Omental fat pad (tissue), 3 donors: ENCODE measurements at regions not wholly inside any gene's neighbourhood (a gene's known extent, or its start where the extent isn't known, plus 50 kb on each side); places are given as distances from the start of the nearest gene placed in this dataset.

Experiments
- ATAC-seq: fragments of 150-250 bp; one replicate; pipeline ENCODE4 v1.9.1; 2016; ENCODE audit warnings: mild to moderate bottlenecking, moderate library complexity; ENCODE audit not compliant: low FRiP score
- DNase-seq: peaks from one replicate; pipeline ENCODE4 v3.0.0-alpha.2; 2019; ENCODE audit warnings: low spot score
- CTCF ChIP-seq, 3 donors: fragments of 450-650 bp; IDR thresholded peaks; one replicate each; pipeline ENCODE4 v1.5.1; 2016 to 2017; ENCODE audit warnings: antibody characterized with exemption in 3 of 3, mild to moderate bottlenecking in 3 of 3, moderate library complexity in 2 of 3

DNA sequence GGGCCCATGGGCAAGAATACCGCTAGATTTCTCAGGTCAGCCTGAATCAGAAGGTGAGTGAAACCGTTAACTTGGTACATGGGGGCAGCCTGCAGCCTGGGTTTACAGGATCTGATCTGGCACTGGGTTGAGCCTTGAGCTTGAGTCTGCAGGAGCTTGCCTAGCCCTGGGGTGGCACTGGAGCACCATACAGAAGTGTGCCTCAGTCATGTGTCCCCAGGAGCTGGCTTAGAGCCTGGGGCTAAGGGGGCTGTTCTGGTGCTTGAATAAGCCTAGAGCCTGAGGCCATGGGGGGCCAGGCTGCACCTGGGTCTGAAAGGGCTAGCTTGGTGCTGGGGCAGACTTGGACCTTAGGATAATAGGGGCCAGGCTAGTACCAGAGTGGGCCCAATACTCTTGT, 457.2 kb upstream of the PBX1 start:
- DNase-seq, result no peak
- no peak for ATAC-seq
- no peak for TF ChIP-seq CTCF (IDR thresholded peaks at IDR 0.05)

DNA sequence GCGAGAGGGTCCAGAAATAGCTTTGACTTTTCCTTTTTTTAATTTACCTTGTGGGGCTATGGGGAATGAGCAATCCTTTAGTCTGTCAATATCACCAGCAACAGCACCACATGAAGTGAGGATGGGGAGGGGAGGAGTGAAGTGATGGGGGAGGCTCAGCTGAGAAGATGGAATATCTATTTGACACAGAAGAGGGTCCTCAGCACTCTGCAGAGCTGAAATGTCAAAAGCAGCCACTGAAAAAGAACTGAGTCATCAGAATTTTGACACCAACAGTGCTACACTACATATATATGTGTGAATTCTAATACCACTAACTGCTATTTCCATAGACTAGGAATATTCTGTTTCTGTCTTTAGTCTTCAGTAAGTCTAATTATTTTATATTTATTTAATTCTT, 427.0 kb upstream of the PBX1 start:
- DNase-seq (no peak), ATAC-seq (no peak)
- TF ChIP-seq CTCF (IDR thresholded peaks at IDR 0.05), result no peak

DNA sequence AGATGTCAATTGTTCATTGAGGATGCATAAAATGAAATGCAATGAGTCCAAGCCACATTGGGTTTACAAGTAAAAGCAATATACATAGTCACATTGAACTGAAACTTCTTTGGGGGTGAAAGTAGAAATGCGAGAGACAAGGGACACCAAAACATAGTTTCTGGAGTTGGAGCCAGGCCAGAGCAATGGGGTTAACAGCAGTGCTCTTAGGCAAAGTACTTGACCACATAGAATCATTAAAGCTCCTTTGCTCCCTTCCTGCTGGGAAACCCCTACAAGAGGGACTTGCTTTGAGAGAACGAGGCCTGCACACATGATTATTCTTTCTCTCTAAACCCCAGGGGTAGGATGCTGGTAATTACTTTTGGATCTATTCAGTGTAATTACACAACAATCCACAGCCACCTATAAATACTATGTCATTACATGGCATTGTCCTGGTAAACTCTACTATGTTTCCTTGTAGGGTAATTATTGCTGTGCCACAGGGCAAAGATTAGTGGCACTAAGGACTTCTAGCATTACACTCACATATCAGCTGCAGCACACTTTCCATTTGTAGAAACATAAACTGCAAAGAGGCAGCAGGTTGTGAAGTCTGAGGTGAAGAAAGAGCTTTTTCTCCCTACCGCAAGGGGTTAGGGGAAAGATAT, 421.6 kb upstream of the PBX1 start:
- DNase-seq, result no peak
- ATAC-seq, result no peak

GRCh38 chr1:164141797-164142196, 417.2 kb upstream of the PBX1 start:
- ATAC-seq (no peak), DNase-seq (no peak)
- no peak for TF ChIP-seq CTCF (IDR thresholded peaks at IDR 0.05)

More for the DNA sequence above, 421.6 kb upstream of the PBX1 start:
- no peak for TF ChIP-seq CTCF (IDR thresholded peaks at IDR 0.05)

GRCh38 chr1:164154622-164155021, 404.4 kb upstream of the PBX1 start:
- ATAC-seq (no peak), DNase-seq (no peak)
- no peak for TF ChIP-seq CTCF (IDR thresholded peaks at IDR 0.05)

DNA sequence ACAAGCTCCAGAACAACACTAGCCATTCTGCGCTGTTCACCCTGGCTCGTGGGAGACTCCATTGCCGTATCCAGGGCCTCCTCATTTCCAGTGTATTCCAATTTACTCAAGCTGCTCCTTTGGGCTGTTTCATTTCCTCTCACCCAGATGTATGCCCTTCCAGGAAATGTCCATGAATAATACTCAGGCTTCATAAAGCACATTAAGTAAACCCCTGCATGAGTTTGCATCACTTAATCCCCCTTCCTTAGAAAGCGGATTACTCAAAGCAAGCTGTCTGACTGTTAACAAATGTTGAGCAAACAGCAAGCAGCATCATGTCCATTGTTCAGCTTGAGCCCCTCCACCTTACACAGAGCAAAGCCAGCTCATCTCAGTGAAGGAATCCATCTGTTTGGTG, 403.6 kb upstream of the PBX1 start:
- TF ChIP-seq CTCF (IDR thresholded peaks at IDR 0.05), result no peak
- DNase-seq (no peak), ATAC-seq (no peak)

DNA sequence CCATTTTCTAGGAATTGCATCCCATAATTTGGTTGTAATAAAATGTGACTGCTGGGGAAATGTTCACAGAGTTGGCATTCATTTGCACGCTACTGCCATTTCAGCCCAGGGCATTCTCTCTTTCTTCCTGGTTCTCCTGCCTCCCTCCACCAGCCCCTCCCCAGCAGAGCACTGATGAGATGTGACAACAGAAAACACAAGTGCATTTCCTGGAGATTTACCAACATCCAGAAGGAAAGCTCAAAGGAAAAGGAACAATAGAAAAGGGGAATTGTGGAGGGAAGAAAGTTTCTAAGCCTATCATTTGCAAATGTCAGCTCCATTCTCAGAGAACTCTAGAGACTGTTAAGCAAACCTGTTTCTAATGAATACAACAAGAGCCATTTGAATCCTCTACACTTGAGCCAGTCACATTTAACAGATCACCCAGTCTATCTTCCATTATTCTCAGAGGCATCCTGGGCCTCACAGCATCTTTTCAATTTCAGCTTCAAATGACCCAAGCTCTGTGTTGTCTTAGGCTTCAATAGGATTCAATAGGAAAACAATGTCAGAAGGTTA, 395.6 kb upstream of the PBX1 start:
- TF ChIP-seq CTCF (IDR thresholded peaks at IDR 0.05), result no peak
- no peak for ATAC-seq
- DNase-seq, result no peak
